Transverse colon (tissue), 3 donors: ENCODE measurements at regions not wholly inside any gene's neighbourhood (a gene's known extent, or its start where the extent isn't known, plus 50 kb on each side); places are given as distances from the start of the nearest gene placed in this dataset.
"Not testable (repeated sequence)": the region's sequence is repeated elsewhere in the genome, so short reads cannot be mapped to it uniquely, and the experiment has no call there.

Source experiments
- EP300 ChIP-seq: sonication (generic); formaldehyde crosslinking; IDR thresholded peaks from one replicate; pipeline ENCODE4 v1.6.1; 2017; ENCODE audit warnings: antibody characterized with exemption, low read depth
- POLR2A ChIP-seq: fragments of 450-650 bp; IDR thresholded peaks from one replicate; pipeline ENCODE4 v1.6.1; 2016; ENCODE audit warnings: antibody characterized with exemption, mild to moderate bottlenecking, moderate library complexity
- TF ChIP-seq, protein P1 (sequence below), 5 experiments: fragments of 200-600 bp in 3 of 5; fragments of 450-650 bp in 2 of 5; sonication (generic) in 3 of 5; IDR thresholded peaks; 1 replicate in 2 of 5; 2 replicates in 3 of 5; pipeline ENCODE4 v1.5.1; 2016 to 2017; ENCODE audit warnings: antibody characterized with exemption in 5 of 5, inconsistent platforms in 3 of 5, mild to moderate bottlenecking in 2 of 5, moderate library complexity in 1 of 5

DNA sequence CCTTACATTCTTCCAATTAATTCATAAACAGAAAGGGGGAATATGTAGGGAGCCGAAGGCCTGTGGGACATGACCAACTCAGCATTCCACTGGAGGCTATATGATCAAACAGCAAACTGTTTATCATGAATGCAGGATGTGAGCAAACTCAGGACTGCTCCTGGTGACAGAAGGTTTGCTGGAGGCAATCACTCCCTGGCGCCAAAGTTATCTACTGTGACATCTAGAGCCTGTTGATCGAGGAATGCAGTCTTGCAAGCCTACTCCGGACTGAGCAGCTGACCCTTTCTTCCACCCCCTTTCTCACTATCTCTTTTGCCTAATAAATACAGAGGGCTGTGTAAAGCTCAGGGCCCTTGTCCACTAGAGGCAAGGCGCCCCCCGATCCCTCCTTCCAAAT lies 122.0 kb upstream of the ZCCHC13 start:
- TF ChIP-seq, protein P1, sequence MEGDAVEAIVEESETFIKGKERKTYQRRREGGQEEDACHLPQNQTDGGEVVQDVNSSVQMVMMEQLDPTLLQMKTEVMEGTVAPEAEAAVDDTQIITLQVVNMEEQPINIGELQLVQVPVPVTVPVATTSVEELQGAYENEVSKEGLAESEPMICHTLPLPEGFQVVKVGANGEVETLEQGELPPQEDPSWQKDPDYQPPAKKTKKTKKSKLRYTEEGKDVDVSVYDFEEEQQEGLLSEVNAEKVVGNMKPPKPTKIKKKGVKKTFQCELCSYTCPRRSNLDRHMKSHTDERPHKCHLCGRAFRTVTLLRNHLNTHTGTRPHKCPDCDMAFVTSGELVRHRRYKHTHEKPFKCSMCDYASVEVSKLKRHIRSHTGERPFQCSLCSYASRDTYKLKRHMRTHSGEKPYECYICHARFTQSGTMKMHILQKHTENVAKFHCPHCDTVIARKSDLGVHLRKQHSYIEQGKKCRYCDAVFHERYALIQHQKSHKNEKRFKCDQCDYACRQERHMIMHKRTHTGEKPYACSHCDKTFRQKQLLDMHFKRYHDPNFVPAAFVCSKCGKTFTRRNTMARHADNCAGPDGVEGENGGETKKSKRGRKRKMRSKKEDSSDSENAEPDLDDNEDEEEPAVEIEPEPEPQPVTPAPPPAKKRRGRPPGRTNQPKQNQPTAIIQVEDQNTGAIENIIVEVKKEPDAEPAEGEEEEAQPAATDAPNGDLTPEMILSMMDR (IDR thresholded peaks at IDR 0.05) = not testable (repeated sequence)
- TF ChIP-seq POLR2A, EP300: not testable (repeated sequence)
